Muscle of leg (tissue), 3 donors: ENCODE measurements at regions not wholly inside any gene's neighbourhood (a gene's known extent, or its start where the extent isn't known, plus 50 kb on each side); places are given as distances from the start of the nearest gene placed in this dataset.
"Not testable (repeated sequence)": the region's sequence is repeated elsewhere in the genome, so short reads cannot be mapped to it uniquely, and the experiment has no call there.

Source experiments
- DNase-seq: peaks from one replicate; pipeline ENCODE4 v3.0.0; 2013
- H3K27ac ChIP-seq: one replicate; pipeline ENCODE4 v1.5.1; 2013; ENCODE audit warnings: mild to moderate bottlenecking, low read length, control low read depth
- H3K27me3 ChIP-seq: one replicate; pipeline ENCODE4 v1.6.1; 2013; ENCODE audit warnings: low read length; ENCODE audit not compliant: control insufficient read depth, insufficient read depth
- H3K36me3 ChIP-seq: one replicate; pipeline ENCODE4 v1.6.1; 2013; ENCODE audit warnings: low read length; ENCODE audit not compliant: control insufficient read depth, insufficient read depth
- H3K4me1 ChIP-seq: one replicate; pipeline ENCODE4 v1.6.1; 2013; ENCODE audit warnings: low read length; ENCODE audit not compliant: control insufficient read depth, insufficient read depth
- H3K4me3 ChIP-seq: one replicate; pipeline ENCODE4 v1.5.1; 2013; ENCODE audit warnings: low read length, control low read depth
- H3K9me3 ChIP-seq: replicated peaks from 2 replicates; pipeline ENCODE4 v1.6.1; 2013; ENCODE audit warnings: low read depth, low read length; ENCODE audit not compliant: control insufficient read depth
- WGBS: methylation state at CpG from one replicate; pipeline ENCODE4 v1.1.5; 2013; ENCODE audit warnings: missing lambda C conversion rate; ENCODE audit not compliant: insufficient coverage; 5-methylcytosine and 5-hydroxymethylcytosine counted together

- peak; percentile 44 for DNase-seq
- H3K27me3 ChIP-seq = no peaks in the 10 kb centered on the region
- peaks cover 14% of the 10 kb centered on the region for H3K4me1 ChIP-seq
- H3K36me3 ChIP-seq = no peaks in the 10 kb centered on the region
- 46% methylated on average over 4 of the region's 9 CpGs for WGBS
- peak overlapping the region; percentile 33 for H3K27ac ChIP-seq
- H3K4me3 ChIP-seq = no peak overlapping the region
- peaks cover 5% of the 10 kb centered on the region for H3K9me3 ChIP-seq
Measured at GRCh38 chr4:186845137-186845842, 121.6 kb upstream of the FAT1 start.

GRCh38 chr4:186846426-186846825 lies 122.8 kb upstream of the FAT1 start:
- Histone ChIP-seq H3K27me3 (no peaks in the 10 kb centered on the region), H3K9me3 (peaks cover 8% of the 10 kb centered on the region), H3K4me1 (peaks cover 14% of the 10 kb centered on the region), H3K4me3 (no peak overlapping the region), H3K27ac (no peak overlapping the region), H3K36me3 (no peaks in the 10 kb centered on the region)
- DNase-seq = peak; percentile 39
- 100% methylated on average over 1 of the region's 3 CpGs for WGBS

GRCh38 chr4:186847429-186848131 lies 123.9 kb upstream of the FAT1 start:
- not testable (repeated sequence) for H3K27me3 ChIP-seq, H3K27ac ChIP-seq, H3K9me3 ChIP-seq, H3K4me3 ChIP-seq, H3K36me3 ChIP-seq, DNase-seq
- H3K4me1 ChIP-seq = peaks cover 14% of the 10 kb centered on the region
- WGBS = no CpG with 5 or more reads among the region's 3 CpGs

- DNase-seq = no peak
- H3K4me3 ChIP-seq = no peak overlapping the region
- H3K9me3 ChIP-seq = peaks cover 8% of the 10 kb centered on the region
- no peaks in the 10 kb centered on the region for H3K36me3 ChIP-seq
- peaks cover 13% of the 10 kb centered on the region for H3K4me1 ChIP-seq
- H3K27me3 ChIP-seq = no peaks in the 10 kb centered on the region
- H3K27ac ChIP-seq = no peak overlapping the region
Measured at GRCh38 chr4:186848437-186848836, 124.8 kb upstream of the FAT1 start.

GRCh38 chr4:186851291-186852072 lies 127.8 kb upstream of the FAT1 start:
- H3K9me3 ChIP-seq = peaks cover 8% of the 10 kb centered on the region
- H3K4me1 ChIP-seq = peaks cover 3% of the 10 kb centered on the region
- 100% methylated on average over 1 of the region's 2 CpGs for WGBS
- no peaks in the 10 kb centered on the region for H3K27me3 ChIP-seq
- DNase-seq = peak; percentile 51
- no peak overlapping the region for H3K27ac ChIP-seq
- H3K36me3 ChIP-seq = no peaks in the 10 kb centered on the region
- no peak overlapping the region for H3K4me3 ChIP-seq

GRCh38 chr4:186852073-186852420 lies 128.4 kb upstream of the FAT1 start:
- DNase-seq = no peak
- WGBS = no CpG with 5 or more reads among the region's 2 CpGs
- Histone ChIP-seq H3K27ac (no peak overlapping the region), H3K4me1 (peaks cover 3% of the 10 kb centered on the region), H3K4me3 (no peak overlapping the region), H3K36me3 (no peaks in the 10 kb centered on the region), H3K27me3 (no peaks in the 10 kb centered on the region), H3K9me3 (peaks cover 8% of the 10 kb centered on the region)

- no peaks in the 10 kb centered on the region for H3K36me3 ChIP-seq
- peak; percentile 19 for DNase-seq
- no peaks in the 10 kb centered on the region for H3K27me3 ChIP-seq
- WGBS = 100% methylated on average over 1 of the region's 1 CpG
- no peak overlapping the region for H3K27ac ChIP-seq
- H3K4me3 ChIP-seq = no peak overlapping the region
- peaks cover 3% of the 10 kb centered on the region for H3K4me1 ChIP-seq
- peaks cover 8% of the 10 kb centered on the region for H3K9me3 ChIP-seq
Measured at GRCh38 chr4:186852964-186853391, 129.3 kb upstream of the FAT1 start.

- Histone ChIP-seq H3K4me3 (no peak overlapping the region), H3K27ac (no peak overlapping the region), H3K4me1 (peaks cover 3% of the 10 kb centered on the region), H3K27me3 (no peaks in the 10 kb centered on the region), H3K36me3 (no peaks in the 10 kb centered on the region), H3K9me3 (peaks cover 8% of the 10 kb centered on the region)
- 83% methylated on average over 1 of the region's 3 CpGs for WGBS
- DNase-seq = no peak
Measured at GRCh38 chr4:186854256-186854655, 130.6 kb upstream of the FAT1 start.

- DNase-seq = no peak
- H3K4me3 ChIP-seq = no peak overlapping the region
- H3K27me3 ChIP-seq = no peaks in the 10 kb centered on the region
- no CpG with 5 or more reads among the region's 1 CpG for WGBS
- peaks cover 3% of the 10 kb centered on the region for H3K4me1 ChIP-seq
- H3K36me3 ChIP-seq = no peaks in the 10 kb centered on the region
- H3K9me3 ChIP-seq = peaks cover 5% of the 10 kb centered on the region
- H3K27ac ChIP-seq = no peak overlapping the region
Measured at GRCh38 chr4:186855111-186855510, 131.5 kb upstream of the FAT1 start.

GRCh38 chr4:186857793-186858192 lies 134.1 kb upstream of the FAT1 start:
- no peaks in the 10 kb centered on the region for H3K9me3 ChIP-seq
- H3K4me3 ChIP-seq = no peak overlapping the region
- H3K4me1 ChIP-seq = peaks cover 3% of the 10 kb centered on the region
- no peaks in the 10 kb centered on the region for H3K27me3 ChIP-seq
- DNase-seq = no peak
- H3K36me3 ChIP-seq = no peaks in the 10 kb centered on the region
- no peak overlapping the region for H3K27ac ChIP-seq
